Immature natural killer cell (primary cell): ENCODE measurements at regions not wholly inside any gene's neighbourhood (a gene's known extent, or its start where the extent isn't known, plus 50 kb on each side); places are given as distances from the start of the nearest gene placed in this dataset.
"Not testable (repeated sequence)": the region's sequence is repeated elsewhere in the genome, so short reads cannot be mapped to it uniquely, and the experiment has no call there.

Source experiments
- DNase-seq, 3 donors: peaks; one replicate each; pipeline ENCODE4 v3.0.0; 2022; ENCODE audit warnings: mixed read lengths in 1 of 3
- H3K27ac Mint-ChIP-seq, 6 donors: one replicate each; pipeline ENCODE4 v1.8.0; 2020; ENCODE audit warnings: mixed read lengths in 6 of 6, mild to moderate bottlenecking in 5 of 6, inconsistent platforms in 4 of 6, moderate library complexity in 3 of 6
- H3K27me3 Mint-ChIP-seq, 3 donors: one replicate each; pipeline ENCODE4 v1.8.0; 2020 to 2021; ENCODE audit warnings: low read depth in 3 of 3, mild to moderate bottlenecking in 3 of 3, mixed read lengths in 3 of 3, moderate library complexity in 3 of 3, inconsistent platforms in 1 of 3
- H3K36me3 Mint-ChIP-seq, 3 donors: one replicate each; pipeline ENCODE4 v1.8.0; 2020; ENCODE audit warnings: mixed read lengths in 3 of 3, inconsistent platforms in 2 of 3, mild to moderate bottlenecking in 2 of 3
- H3K4me1 Mint-ChIP-seq, 2 donors: one replicate each; pipeline ENCODE4 v1.8.0; 2020; ENCODE audit warnings: inconsistent platforms in 2 of 2, mild to moderate bottlenecking in 2 of 2, mixed read lengths in 2 of 2, moderate library complexity in 1 of 2
- H3K4me3 Mint-ChIP-seq, 5 donors: one replicate each; pipeline ENCODE4 v1.8.0; 2020; ENCODE audit warnings: mild to moderate bottlenecking in 5 of 5, mixed read lengths in 5 of 5, inconsistent platforms in 3 of 5, moderate library complexity in 3 of 5
- H3K9me3 Mint-ChIP-seq, 6 donors: one replicate each; pipeline ENCODE4 v1.8.0; 2020; ENCODE audit warnings: mild to moderate bottlenecking in 6 of 6, mixed read lengths in 6 of 6, inconsistent platforms in 4 of 6, moderate library complexity in 3 of 6

GRCh38 chr5:53262348-53262970, 152.9 kb upstream of the MOCS2 start:
- Mint-ChIP-seq H3K9me3 (peaks cover 0 to 9% (median under 1%) of the 10 kb centered on the region in 6 donors), H3K27me3 (peaks cover 0 to 4% (median 3%) of the 10 kb centered on the region in 3 donors), H3K4me1 (no peaks in the 10 kb centered on the region), H3K36me3 (no peaks in the 10 kb centered on the region), H3K27ac (no peak overlapping the region), H3K4me3 (no peak overlapping the region)
- no peak for DNase-seq

GRCh38 chr5:53263151-53263550, 153.6 kb upstream of the MOCS2 start:
- Mint-ChIP-seq H3K36me3 (no peaks in the 10 kb centered on the region), H3K9me3 (peaks cover 0 to 9% (median 2%) of the 10 kb centered on the region in 6 donors), H3K4me3 (no peak overlapping the region), H3K27ac (no peak overlapping the region), H3K27me3 (peaks cover 0 to 9% (median 6%) of the 10 kb centered on the region in 3 donors), H3K4me1 (no peaks in the 10 kb centered on the region)
- DNase-seq, result no peak

- Mint-ChIP-seq H3K27ac (no peak overlapping the region), H3K36me3 (no peaks in the 10 kb centered on the region), H3K4me3 (no peak overlapping the region), H3K9me3 (peaks cover 0 to 9% (median 2%) of the 10 kb centered on the region in 6 donors), H3K4me1 (no peaks in the 10 kb centered on the region), H3K27me3 (peaks cover 0 to 9% (median 6%) of the 10 kb centered on the region in 3 donors)
- no peak for DNase-seq
Measured at GRCh38 chr5:53265043-53265442, 155.5 kb upstream of the MOCS2 start.

GRCh38 chr5:53268241-53268640, 158.7 kb upstream of the MOCS2 start:
- not testable (repeated sequence) for H3K36me3 Mint-ChIP-seq, DNase-seq, H3K27me3 Mint-ChIP-seq, H3K9me3 Mint-ChIP-seq, H3K4me1 Mint-ChIP-seq, H3K27ac Mint-ChIP-seq, H3K4me3 Mint-ChIP-seq

GRCh38 chr5:53275666-53276065, 166.1 kb upstream of the MOCS2 start:
- H3K4me3 Mint-ChIP-seq, result no peak overlapping the region
- no peaks in the 10 kb centered on the region for H3K36me3 Mint-ChIP-seq

GRCh38 chr5:53276825-53277224, 167.3 kb upstream of the MOCS2 start:
- peaks cover 0 to 2% (median 0%) of the 10 kb centered on the region in 3 donors for H3K27me3 Mint-ChIP-seq
- H3K4me3 Mint-ChIP-seq, result no peak overlapping the region
- H3K9me3 Mint-ChIP-seq, result peaks cover 0 to 5% (median 1%) of the 10 kb centered on the region in 6 donors
- no peak overlapping the region for H3K27ac Mint-ChIP-seq
- no peak for DNase-seq
- no peaks in the 10 kb centered on the region for H3K36me3 Mint-ChIP-seq
- H3K4me1 Mint-ChIP-seq, result no peaks in the 10 kb centered on the region

More at GRCh38 chr5:53275666-53276065, 166.1 kb upstream of the MOCS2 start:
- H3K9me3 Mint-ChIP-seq, result peaks cover 0 to 3% (median under 1%) of the 10 kb centered on the region in 6 donors
- H3K4me1 Mint-ChIP-seq, result no peaks in the 10 kb centered on the region
- peaks cover 0 to 2% (median 0%) of the 10 kb centered on the region in 3 donors for H3K27me3 Mint-ChIP-seq
- no peak overlapping the region for H3K27ac Mint-ChIP-seq
- no peak for DNase-seq

GRCh38 chr5:53277491-53277890, 167.9 kb upstream of the MOCS2 start:
- Mint-ChIP-seq H3K27me3 (peaks cover 0 to 2% (median 0%) of the 10 kb centered on the region in 3 donors), H3K4me3 (no peak overlapping the region), H3K9me3 (peaks cover 0 to 5% (median 1%) of the 10 kb centered on the region in 6 donors), H3K4me1 (no peaks in the 10 kb centered on the region), H3K36me3 (no peaks in the 10 kb centered on the region), H3K27ac (no peak overlapping the region)
- no peak for DNase-seq

- no peak overlapping the region for H3K27ac Mint-ChIP-seq
- DNase-seq, result no peak
- peaks cover 0 to 4% (median 0%) of the 10 kb centered on the region in 3 donors for H3K27me3 Mint-ChIP-seq
- no peaks in the 10 kb centered on the region for H3K4me1 Mint-ChIP-seq
- no peaks in the 10 kb centered on the region for H3K36me3 Mint-ChIP-seq
- no peak overlapping the region for H3K4me3 Mint-ChIP-seq
- H3K9me3 Mint-ChIP-seq, result peaks cover 0 to 26% (median 10%) of the 10 kb centered on the region in 6 donors
Measured at GRCh38 chr5:53287573-53287972, 178.0 kb upstream of the MOCS2 start.

DNA sequence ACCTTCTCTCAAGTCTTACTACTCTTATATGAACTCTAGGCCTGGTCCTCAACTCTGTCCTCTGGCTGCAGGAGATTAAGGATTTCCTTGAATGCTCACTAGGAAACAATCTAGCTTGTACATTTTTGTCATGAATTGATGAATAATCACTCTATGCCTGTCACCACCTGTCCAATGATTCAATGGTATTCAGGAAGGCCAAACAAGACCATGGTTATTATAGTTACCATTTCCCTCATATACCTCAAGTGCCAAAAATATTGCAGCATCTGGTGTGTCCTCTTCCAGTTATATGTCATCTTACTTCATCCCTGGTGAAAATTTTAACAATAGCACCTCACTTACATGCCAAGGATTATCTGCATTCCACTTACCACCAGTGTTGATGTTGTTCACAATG, 179.0 kb upstream of the MOCS2 start:
- H3K4me3 Mint-ChIP-seq, result no peak overlapping the region
- H3K4me1 Mint-ChIP-seq, result no peaks in the 10 kb centered on the region
- no peak overlapping the region for H3K27ac Mint-ChIP-seq
- DNase-seq, result no peak
- H3K9me3 Mint-ChIP-seq, result peaks cover 0 to 26% (median 10%) of the 10 kb centered on the region in 6 donors
- peaks cover 0 to 4% (median 0%) of the 10 kb centered on the region in 3 donors for H3K27me3 Mint-ChIP-seq
- H3K36me3 Mint-ChIP-seq, result no peaks in the 10 kb centered on the region

DNA sequence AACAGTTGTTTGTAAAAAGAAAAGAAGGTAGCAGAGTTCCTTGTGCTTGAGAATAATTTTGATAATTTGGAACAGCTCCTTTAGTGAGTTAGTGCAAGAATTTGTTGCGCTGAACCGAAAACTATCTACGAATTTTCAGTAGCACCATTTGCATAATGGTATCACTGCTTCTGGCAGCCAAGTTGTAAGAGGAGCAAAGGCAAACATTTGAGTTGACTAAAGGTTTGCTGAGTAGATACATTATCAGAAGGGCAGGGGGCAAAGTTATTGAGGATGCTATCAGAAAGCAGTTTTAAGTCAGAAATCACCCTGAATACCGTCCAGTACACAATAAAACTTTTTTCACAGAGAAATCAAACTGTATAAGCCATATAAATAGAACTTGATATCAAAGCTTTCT, 181.5 kb upstream of the MOCS2 start:
- no peak for DNase-seq
- Mint-ChIP-seq H3K9me3 (peaks cover 0 to 24% (median 5%) of the 10 kb centered on the region in 6 donors), H3K4me1 (no peaks in the 10 kb centered on the region), H3K4me3 (no peak overlapping the region), H3K27me3 (peaks cover 0 to 2% (median 0%) of the 10 kb centered on the region in 3 donors), H3K27ac (no peak overlapping the region), H3K36me3 (no peaks in the 10 kb centered on the region)

DNA sequence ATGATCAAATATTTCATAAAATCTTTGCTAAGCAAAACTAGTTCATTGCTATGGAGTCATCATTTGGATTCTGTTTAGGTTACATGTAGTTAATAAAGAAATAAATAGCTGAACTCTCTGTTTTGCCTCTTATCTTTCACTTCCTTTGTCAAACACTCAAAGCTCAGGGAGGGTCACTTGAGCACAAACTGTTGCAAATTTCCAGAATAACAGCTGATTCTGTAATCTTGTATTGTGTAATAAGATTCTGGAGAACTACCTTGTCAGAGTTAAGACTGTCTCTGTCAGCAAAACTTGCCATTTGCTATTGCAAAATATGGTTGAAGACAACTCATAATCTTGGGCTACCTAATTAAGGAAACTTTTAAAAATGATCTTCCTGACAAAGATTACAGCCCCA, 182.0 kb upstream of the MOCS2 start:
- Mint-ChIP-seq H3K9me3 (peaks cover 0 to 19% (median 5%) of the 10 kb centered on the region in 6 donors), H3K27me3 (peaks cover 0 to 2% (median 0%) of the 10 kb centered on the region in 3 donors), H3K27ac (no peak overlapping the region), H3K4me3 (no peak overlapping the region), H3K36me3 (no peaks in the 10 kb centered on the region), H3K4me1 (no peaks in the 10 kb centered on the region)
- DNase-seq, result no peak

DNA sequence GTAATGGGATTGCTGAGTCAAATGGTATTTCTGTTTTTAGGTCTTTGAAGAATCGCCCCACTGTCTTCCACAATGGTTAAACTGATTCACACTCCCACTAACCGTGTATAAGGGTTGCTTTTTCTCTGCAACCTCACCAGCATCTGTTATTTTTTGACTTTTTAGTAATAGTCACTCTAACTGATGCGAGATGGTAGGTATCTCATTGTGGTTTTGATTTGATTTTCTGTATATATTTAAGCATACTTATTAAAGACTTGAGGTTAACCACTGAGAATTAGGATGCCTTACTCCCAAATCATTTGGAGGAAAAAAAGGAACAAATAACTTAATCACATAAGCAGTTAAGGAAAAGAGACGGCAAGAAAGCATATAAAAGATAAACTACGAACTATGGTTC, 181.6 kb upstream of the FST start:
- H3K9me3 Mint-ChIP-seq, result peaks cover 0 to 4% (median 0%) of the 10 kb centered on the region in 6 donors
- no peak for DNase-seq
- no peaks in the 10 kb centered on the region for H3K4me1 Mint-ChIP-seq
- no peak overlapping the region for H3K27ac Mint-ChIP-seq
- H3K27me3 Mint-ChIP-seq, result peaks cover 0 to 2% (median 0%) of the 10 kb centered on the region in 3 donors
- H3K4me3 Mint-ChIP-seq, result no peak overlapping the region
- no peaks in the 10 kb centered on the region for H3K36me3 Mint-ChIP-seq

DNA sequence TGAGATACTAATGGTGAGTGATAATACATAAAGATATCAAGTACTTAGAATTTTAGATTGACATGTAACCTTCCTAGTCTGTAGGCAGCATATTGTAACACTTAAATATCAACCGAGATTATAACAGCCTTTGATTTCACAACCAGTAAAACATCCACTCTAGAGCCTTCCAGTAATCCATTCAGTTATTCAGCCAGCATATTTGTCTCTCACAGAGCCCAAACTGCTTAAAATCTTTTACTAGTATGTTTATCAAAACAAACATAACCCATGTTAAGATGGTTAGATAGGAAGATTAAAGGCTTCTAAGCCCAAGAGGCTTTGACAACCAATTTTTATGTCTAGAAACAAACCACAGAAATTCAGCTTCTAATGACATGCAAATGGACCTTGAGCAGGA, 177.9 kb upstream of the FST start:
- Mint-ChIP-seq H3K9me3 (peaks cover 0 to 14% (median 3%) of the 10 kb centered on the region in 6 donors), H3K4me3 (no peak overlapping the region), H3K4me1 (no peaks in the 10 kb centered on the region), H3K36me3 (no peaks in the 10 kb centered on the region), H3K27me3 (peaks cover 0 to 3% (median 0%) of the 10 kb centered on the region in 3 donors), H3K27ac (no peak overlapping the region)
- DNase-seq, result no peak

GRCh38 chr5:53303105-53303504, 177.3 kb upstream of the FST start:
- peaks cover 0 to 14% (median 5%) of the 10 kb centered on the region in 6 donors for H3K9me3 Mint-ChIP-seq
- H3K36me3 Mint-ChIP-seq, result no peaks in the 10 kb centered on the region
- H3K27ac Mint-ChIP-seq, result no peak overlapping the region
- no peak overlapping the region for H3K4me3 Mint-ChIP-seq
- no peak for DNase-seq
- peaks cover 0 to 3% (median 0%) of the 10 kb centered on the region in 3 donors for H3K27me3 Mint-ChIP-seq
- no peaks in the 10 kb centered on the region for H3K4me1 Mint-ChIP-seq

GRCh38 chr5:53305316-53305715, 175.1 kb upstream of the FST start:
- peaks cover 0 to 25% (median 10%) of the 10 kb centered on the region in 6 donors for H3K9me3 Mint-ChIP-seq
- not testable (repeated sequence) for H3K36me3 Mint-ChIP-seq, H3K27me3 Mint-ChIP-seq, H3K4me3 Mint-ChIP-seq, H3K4me1 Mint-ChIP-seq, DNase-seq, H3K27ac Mint-ChIP-seq
